Caco-2 (cell line): ENCODE measurements at regions not wholly inside any gene's neighbourhood (a gene's known extent, or its start where the extent isn't known, plus 50 kb on each side); places are given as distances from the start of the nearest gene placed in this dataset.

Experiments
- BruUV-seq: library from RNA; stranded (reverse); fragments of 400-500 nt; replicated peaks from 2 replicates; lab custom pipeline; 2021; lab: Mats Ljungman, UMichigan
- CTCF ChIA-PET: fragments of 300-600 bp; sonication (Branson Sonifier 250); formaldehyde crosslinking; loops from one replicate; lab custom pipeline; 2022; ENCODE audit warnings: antibody characterized with exemption; lab: Charles Lee
- POLR2A ChIA-PET: fragments of 300-600 bp; sonication (Branson Sonifier 250); formaldehyde crosslinking; loops from one replicate; lab custom pipeline; 2022; ENCODE audit warnings: antibody characterized with exemption; lab: Charles Lee
- DNase-seq, 2 experiments: peaks; one replicate each; pipeline versions ENCODE4 v3.0.0 to v3.0.0-alpha.2; 2020 to 2022
- H3K27me3 ChIP-seq: replicated peaks from 2 replicates; pipeline ENCODE4 v1.6.0; 2011; ENCODE audit warnings: low read length; ENCODE audit not compliant: control insufficient read depth, insufficient read depth
- H3K36me3 ChIP-seq: 2 replicates; pipeline ENCODE4 v1.5.1; 2011; ENCODE audit warnings: low read length; ENCODE audit not compliant: control insufficient read depth, insufficient read depth
- H3K4me1 ChIP-seq: fragments of 250-450 bp; sonication (Bioruptor Pico); 2 replicates; pipeline ENCODE4 v1.5.1; 2020; ENCODE audit warnings: mild to moderate bottlenecking
- H3K4me3 ChIP-seq: 2 replicates; pipeline ENCODE4 v1.5.1; 2011; ENCODE audit warnings: low read depth, mild to moderate bottlenecking, control low read depth, low read length
- H3K9me3 ChIP-seq: fragments of 250-450 bp; sonication (Bioruptor Pico); 2 replicates; pipeline ENCODE4 v1.5.1; 2020; ENCODE audit warnings: mild to moderate bottlenecking, moderate library complexity
- H3K27ac Mint-ChIP-seq: one replicate; pipeline ENCODE4 v1.8.0; 2022; ENCODE audit warnings: mixed read lengths; ENCODE audit not compliant: unreplicated experiment
- H3K27me3 Mint-ChIP-seq: one replicate; pipeline ENCODE4 v1.8.0; 2022; ENCODE audit warnings: mixed read lengths; ENCODE audit not compliant: insufficient read depth, unreplicated experiment
- H3K36me3 Mint-ChIP-seq: one replicate; pipeline ENCODE4 v1.8.0; 2022; ENCODE audit warnings: mild to moderate bottlenecking, mixed read lengths; ENCODE audit not compliant: insufficient read depth, unreplicated experiment
- H3K4me1 Mint-ChIP-seq: one replicate; pipeline ENCODE4 v1.8.0; 2022; ENCODE audit warnings: low read depth, mixed read lengths; ENCODE audit not compliant: unreplicated experiment
- H3K4me3 Mint-ChIP-seq: one replicate; pipeline ENCODE4 v1.8.0; 2022; ENCODE audit warnings: mild to moderate bottlenecking, moderate library complexity, mixed read lengths; ENCODE audit not compliant: unreplicated experiment
- H3K9me3 Mint-ChIP-seq: one replicate; pipeline ENCODE4 v1.8.0; 2022; ENCODE audit warnings: mixed read lengths; ENCODE audit not compliant: unreplicated experiment
- CTCF ChIP-seq, 2 experiments: fragments of 200-600 bp in 1 of 2; IDR thresholded peaks; 1 replicate in 1 of 2; 2 replicates in 1 of 2; pipeline versions ENCODE4 v1.5.1 to v1.8.0; 2011 to 2022; ENCODE audit warnings: antibody characterized with exemption in 1 of 2, control low read depth in 1 of 2, inconsistent platforms in 1 of 2, low read depth in 1 of 2, low read length in 1 of 2, mild to moderate bottlenecking in 1 of 2, moderate library complexity in 1 of 2; ENCODE audit not compliant: insufficient read depth in 1 of 2, severe bottlenecking in 1 of 2, unreplicated experiment in 1 of 2
- intact Hi-C: fragments of 100-400 bp; cut with micrococcal nuclease; formaldehyde crosslinking; loops from one replicate; pipeline ENCODE4 v1.10.0; 2022; ENCODE audit not compliant: unreplicated experiment

- Histone ChIP-seq H3K9me3 (no peaks in the 10 kb centered on the region), H3K27me3 (no peaks in the 10 kb centered on the region), H3K36me3 (no peaks in the 10 kb centered on the region), H3K4me3 (no peak overlapping the region), H3K4me1 (peaks cover 27% of the 10 kb centered on the region)
- DNase-seq, result no peak
- H3K4me3 Mint-ChIP-seq, result no peak overlapping the region
- peaks cover 18% of the 10 kb centered on the region for H3K4me1 Mint-ChIP-seq
- no TSS peak for BruUV-seq
- ChIA-PET POLR2A (no interaction called here), CTCF (no interaction called here)
- no peaks in the 10 kb centered on the region for H3K9me3 Mint-ChIP-seq
- H3K27ac Mint-ChIP-seq, result no peak overlapping the region
- TF ChIP-seq CTCF (IDR thresholded peaks at IDR 0.05; ENCODE audit: insufficient read depth in 1 of 2, low read depth in 1 of 2, low read length in 1 of 2, severe bottlenecking in 1 of 2, unreplicated experiment in 1 of 2), result no peak
- intact Hi-C loops, result no loop called here
- H3K36me3 Mint-ChIP-seq, result no peaks in the 10 kb centered on the region
- H3K27me3 Mint-ChIP-seq, result no peaks in the 10 kb centered on the region
Measured at GRCh38 chr17:70498631-70499030, 329.3 kb downstream of the KCNJ2 start.

DNA sequence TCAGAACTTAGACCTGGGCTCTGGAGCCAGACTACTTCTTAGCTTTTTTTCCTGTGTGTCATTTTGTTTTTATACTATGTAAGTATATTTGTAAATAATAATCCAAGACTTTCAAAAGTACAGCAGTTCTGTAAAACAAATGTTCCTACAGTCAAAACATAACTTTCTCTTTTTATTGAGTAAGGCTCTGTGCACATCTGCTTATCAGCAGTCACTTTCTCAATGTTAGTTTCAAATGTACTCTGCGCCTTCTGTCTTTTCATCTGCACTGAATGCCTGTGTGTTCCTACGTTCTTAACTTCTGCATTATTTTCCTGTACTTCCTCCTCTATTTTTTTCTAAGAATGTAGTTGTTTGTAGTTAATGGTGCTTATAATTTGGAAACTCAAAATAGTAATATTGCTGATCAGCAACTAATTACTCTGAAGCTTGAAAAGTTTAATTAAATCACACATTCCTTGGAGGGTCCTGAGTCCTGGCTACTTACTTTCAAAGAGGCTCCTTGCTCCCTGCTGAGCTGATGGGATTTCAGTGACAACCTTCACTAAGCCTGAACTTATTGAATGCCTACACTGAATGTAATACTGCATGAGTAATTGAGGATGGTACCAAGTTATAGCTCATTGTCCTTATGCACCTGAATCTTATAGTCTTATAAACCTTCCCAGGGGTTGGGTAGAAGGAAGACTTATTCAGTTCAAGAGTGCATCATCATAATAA lies 329.9 kb downstream of the KCNJ2 start:
- Mint-ChIP-seq H3K9me3 (no peaks in the 10 kb centered on the region), H3K4me3 (no peak overlapping the region), H3K27ac (no peak overlapping the region), H3K36me3 (no peaks in the 10 kb centered on the region), H3K27me3 (no peaks in the 10 kb centered on the region), H3K4me1 (peaks cover 18% of the 10 kb centered on the region)
- H3K4me3 ChIP-seq, result no peak overlapping the region
- no peaks in the 10 kb centered on the region for H3K27me3 ChIP-seq
- TF ChIP-seq CTCF (IDR thresholded peaks at IDR 0.05; ENCODE audit: insufficient read depth in 1 of 2, low read depth in 1 of 2, low read length in 1 of 2, severe bottlenecking in 1 of 2, unreplicated experiment in 1 of 2), result no peak
- no TSS peak for BruUV-seq
- intact Hi-C loops, result no loop called here
- no peaks in the 10 kb centered on the region for H3K9me3 ChIP-seq
- ChIA-PET CTCF (no interaction called here), POLR2A (no interaction called here)
- H3K4me1 ChIP-seq, result peaks cover 27% of the 10 kb centered on the region
- H3K36me3 ChIP-seq, result no peaks in the 10 kb centered on the region
- DNase-seq, result no peak

GRCh38 chr17:70503449-70503848 lies 334.1 kb downstream of the KCNJ2 start:
- no peak for TF ChIP-seq CTCF (IDR thresholded peaks at IDR 0.05; ENCODE audit: insufficient read depth in 1 of 2, low read depth in 1 of 2, low read length in 1 of 2, severe bottlenecking in 1 of 2, unreplicated experiment in 1 of 2)
- Mint-ChIP-seq H3K36me3 (no peaks in the 10 kb centered on the region), H3K4me3 (no peak overlapping the region), H3K27ac (no peak overlapping the region), H3K27me3 (no peaks in the 10 kb centered on the region), H3K4me1 (peaks cover 18% of the 10 kb centered on the region), H3K9me3 (peaks cover 9% of the 10 kb centered on the region)
- CTCF ChIA-PET, result no interaction called here
- H3K27me3 ChIP-seq, result no peaks in the 10 kb centered on the region
- H3K4me1 ChIP-seq, result peaks cover 27% of the 10 kb centered on the region
- DNase-seq, result no peak
- intact Hi-C loops, result no loop called here
- no peaks in the 10 kb centered on the region for H3K9me3 ChIP-seq
- H3K36me3 ChIP-seq, result no peaks in the 10 kb centered on the region
- no TSS peak for BruUV-seq
- POLR2A ChIA-PET, result no interaction called here
- H3K4me3 ChIP-seq, result no peak overlapping the region
